Nephron progenitor cell (in vitro differentiated cells): ENCODE measurements at regions not wholly inside any gene's neighbourhood (a gene's known extent, or its start where the extent isn't known, plus 50 kb on each side); places are given as distances from the start of the nearest gene placed in this dataset.
"Not testable (repeated sequence)": the region's sequence is repeated elsewhere in the genome, so short reads cannot be mapped to it uniquely, and the experiment has no call there.

Source experiments
- DNase-seq: peaks from one replicate; pipeline ENCODE4 v3.0.0; 2021
- H3K27ac Mint-ChIP-seq: 2 replicates; pipeline ENCODE4 v1.8.0; 2021; ENCODE audit warnings: mild to moderate bottlenecking, moderate library complexity, mixed read lengths
- H3K27me3 Mint-ChIP-seq: 2 replicates; pipeline ENCODE4 v1.8.0; 2021; ENCODE audit warnings: mild to moderate bottlenecking, low read depth, mixed read lengths; ENCODE audit not compliant: poor library complexity
- H3K36me3 Mint-ChIP-seq: 2 replicates; pipeline ENCODE4 v1.8.0; 2021; ENCODE audit warnings: low read depth, mixed read lengths
- H3K4me1 Mint-ChIP-seq: 2 replicates; pipeline ENCODE4 v1.8.0; 2021; ENCODE audit warnings: mixed read lengths
- H3K4me3 Mint-ChIP-seq: 2 replicates; pipeline ENCODE4 v1.8.0; 2021; ENCODE audit warnings: mild to moderate bottlenecking, moderate library complexity, mixed read lengths
- H3K9me3 Mint-ChIP-seq: 2 replicates; pipeline ENCODE4 v1.8.0; 2021; ENCODE audit warnings: mild to moderate bottlenecking, moderate library complexity, mixed read lengths
- CTCF ChIP-seq: fragments of 200-600 bp; sonication (generic); IDR thresholded peaks from 2 replicates; pipeline ENCODE4 v1.5.0; 2021; ENCODE audit warnings: antibody characterized with exemption

- not testable (repeated sequence) for H3K4me3 Mint-ChIP-seq, H3K27ac Mint-ChIP-seq
Observed at GRCh38 chr5:12573916-12574297, 669.7 kb upstream of the CTNND2 start.

GRCh38 chr5:12570688-12571087 is 666.4 kb upstream of the CTNND2 start:
- TF ChIP-seq CTCF = no peak
- DNase-seq = no peak
- no peaks in the 10 kb centered on the region for H3K27me3 Mint-ChIP-seq
- no peaks in the 10 kb centered on the region for H3K36me3 Mint-ChIP-seq
- H3K4me3 Mint-ChIP-seq = no peak overlapping the region
- no peaks in the 10 kb centered on the region for H3K4me1 Mint-ChIP-seq
- no peak overlapping the region for H3K27ac Mint-ChIP-seq
- no peaks in the 10 kb centered on the region for H3K9me3 Mint-ChIP-seq

More at GRCh38 chr5:12573916-12574297, 669.7 kb upstream of the CTNND2 start:
- H3K36me3 Mint-ChIP-seq, H3K4me1 Mint-ChIP-seq, DNase-seq, H3K27me3 Mint-ChIP-seq, H3K9me3 Mint-ChIP-seq: not testable (repeated sequence)

GRCh38 chr5:12566441-12566840 is 662.2 kb upstream of the CTNND2 start:
- Mint-ChIP-seq H3K4me3 (no peak overlapping the region), H3K9me3 (no peaks in the 10 kb centered on the region), H3K4me1 (no peaks in the 10 kb centered on the region), H3K36me3 (no peaks in the 10 kb centered on the region), H3K27ac (no peak overlapping the region), H3K27me3 (no peaks in the 10 kb centered on the region)
- TF ChIP-seq CTCF = no peak
- no peak for DNase-seq

GRCh38 chr5:12557012-12557411 is 652.8 kb upstream of the CTNND2 start:
- no peaks in the 10 kb centered on the region for H3K4me1 Mint-ChIP-seq
- H3K4me3 Mint-ChIP-seq = no peak overlapping the region
- DNase-seq = no peak
- no peaks in the 10 kb centered on the region for H3K27me3 Mint-ChIP-seq
- no peak for TF ChIP-seq CTCF
- no peaks in the 10 kb centered on the region for H3K36me3 Mint-ChIP-seq
- H3K9me3 Mint-ChIP-seq = no peaks in the 10 kb centered on the region
- H3K27ac Mint-ChIP-seq = no peak overlapping the region

- Mint-ChIP-seq H3K36me3 (no peaks in the 10 kb centered on the region), H3K4me1 (no peaks in the 10 kb centered on the region), H3K9me3 (no peaks in the 10 kb centered on the region), H3K4me3 (no peak overlapping the region), H3K27me3 (no peaks in the 10 kb centered on the region), H3K27ac (no peak overlapping the region)
- no peak for TF ChIP-seq CTCF
- DNase-seq = no peak
Observed at GRCh38 chr5:12526113-12526512, 621.9 kb upstream of the CTNND2 start.

- no peak for DNase-seq
- Mint-ChIP-seq H3K4me1 (no peaks in the 10 kb centered on the region), H3K36me3 (no peaks in the 10 kb centered on the region), H3K27ac (no peak overlapping the region), H3K9me3 (no peaks in the 10 kb centered on the region), H3K27me3 (peaks cover 4% of the 10 kb centered on the region), H3K4me3 (no peak overlapping the region)
- TF ChIP-seq CTCF = no peak
Observed at GRCh38 chr5:12522116-12522515, 617.9 kb upstream of the CTNND2 start.

- not testable (repeated sequence) for H3K27me3 Mint-ChIP-seq, H3K27ac Mint-ChIP-seq, H3K36me3 Mint-ChIP-seq, H3K4me3 Mint-ChIP-seq, H3K4me1 Mint-ChIP-seq, DNase-seq
- H3K9me3 Mint-ChIP-seq = peaks cover 21% of the 10 kb centered on the region
Observed at GRCh38 chr5:12504983-12505382, 600.7 kb upstream of the CTNND2 start.
